Stimulated activated CD4-positive, alpha-beta T cell treated with anti-CD3 and anti-CD28 coated beads, Interleukin-15, amount 100 ng/mL, for 24 hours (primary cell): ENCODE measurements at regions not wholly inside any gene's neighbourhood (a gene's known extent, or its start where the extent isn't known, plus 50 kb on each side); places are given as distances from the start of the nearest gene placed in this dataset.

Experiments
- DNase-seq: peaks from one replicate; pipeline ENCODE4 v3.0.0-alpha.2; 2020

- no peak for DNase-seq
Observed at GRCh38 chr5:147037515-147038205, 159.1 kb upstream of the PPP2R2B start.

GRCh38 chr5:147040856-147041255, 162.3 kb upstream of the PPP2R2B start:
- DNase-seq, result no peak

- no peak for DNase-seq
Observed at GRCh38 chr5:147044572-147045273, 166.2 kb upstream of the PPP2R2B start.

- DNase-seq, result no peak
Observed at GRCh38 chr5:147045290-147045689, 166.7 kb upstream of the PPP2R2B start.

GRCh38 chr5:147046281-147046680, 167.7 kb upstream of the PPP2R2B start:
- DNase-seq, result no peak

- no peak for DNase-seq
Observed at GRCh38 chr5:147046894-147047293, 168.3 kb upstream of the PPP2R2B start.

- DNase-seq, result no peak
Observed at GRCh38 chr5:147049764-147050163, 171.2 kb upstream of the PPP2R2B start.

GRCh38 chr5:147050172-147050571, 171.6 kb upstream of the PPP2R2B start:
- no peak for DNase-seq

GRCh38 chr5:147051193-147051592, 172.6 kb upstream of the PPP2R2B start:
- no peak for DNase-seq

GRCh38 chr5:147052519-147052918, 174.0 kb upstream of the PPP2R2B start:
- no peak for DNase-seq

- DNase-seq, result no peak
Observed at GRCh38 chr5:147055089-147055826, 176.7 kb upstream of the PPP2R2B start.

GRCh38 chr5:147055850-147056566, 177.5 kb upstream of the PPP2R2B start:
- no peak for DNase-seq

- no peak for DNase-seq
Observed at GRCh38 chr5:147057051-147057450, 177.8 kb upstream of the STK32A start.

- DNase-seq, result no peak
Observed at GRCh38 chr5:147061431-147061830, 173.4 kb upstream of the STK32A start.

- DNase-seq, result no peak
Observed at GRCh38 chr5:147062427-147062826, 172.4 kb upstream of the STK32A start.

- DNase-seq, result no peak
Observed at GRCh38 chr5:147063943-147064342, 170.9 kb upstream of the STK32A start.

GRCh38 chr5:147065071-147065470, 169.8 kb upstream of the STK32A start:
- no peak for DNase-seq

- DNase-seq, result no peak
Observed at GRCh38 chr5:147068998-147069397, 165.8 kb upstream of the STK32A start.

- no peak for DNase-seq
Observed at GRCh38 chr5:147072622-147073021, 162.2 kb upstream of the STK32A start.

GRCh38 chr5:147073098-147073497, 161.7 kb upstream of the STK32A start:
- DNase-seq, result no peak

- no peak for DNase-seq
Observed at GRCh38 chr5:147075187-147075586, 159.6 kb upstream of the STK32A start.

- DNase-seq, result no peak
Observed at GRCh38 chr5:147080391-147080790, 154.4 kb upstream of the STK32A start.

- no peak for DNase-seq
Observed at GRCh38 chr5:147081311-147081764, 153.5 kb upstream of the STK32A start.
